GM23338 (cell line): ENCODE measurements at regions not wholly inside any gene's neighbourhood (a gene's known extent, or its start where the extent isn't known, plus 50 kb on each side); places are given as distances from the start of the nearest gene placed in this dataset.

Experiments used
- ATAC-seq: fragments of 200-7000 bp; cut with Tn5 transposase; 3 replicates; pipeline ENCODE4 v1.9.1; 2020
- DNase-seq: peaks from one replicate; pipeline ENCODE4 v3.0.0-alpha.2; 2015; ENCODE audit warnings: low spot score
- H2AFZ ChIP-seq: fragments of 200-600 bp; sonication (generic); 2 replicates; pipeline ENCODE4 v1.8.0; 2016; ENCODE audit warnings: antibody characterized with exemption, mild to moderate bottlenecking, moderate library complexity
- H3F3A ChIP-seq: fragments of 200-600 bp; sonication (generic); replicated peaks from 2 replicates; pipeline ENCODE4 v1.8.0; 2017; ENCODE audit warnings: antibody characterized with exemption, mixed run types, low read depth
- H3K27ac ChIP-seq: fragments of 200-600 bp; sonication (generic); 2 replicates; pipeline ENCODE4 v1.6.1; 2016; ENCODE audit warnings: low read depth
- H3K27me3 ChIP-seq: fragments of 200-600 bp; sonication (generic); 2 replicates; pipeline ENCODE4 v1.8.0; 2016; ENCODE audit warnings: mild to moderate bottlenecking, mixed run types, moderate library complexity; ENCODE audit not compliant: insufficient read depth
- H3K36me3 ChIP-seq: fragments of 200-600 bp; sonication (generic); 2 replicates; pipeline ENCODE4 v1.8.0; 2016; ENCODE audit warnings: mild to moderate bottlenecking; ENCODE audit not compliant: insufficient read depth
- H3K4me1 ChIP-seq: fragments of 200-600 bp; sonication (generic); 2 replicates; pipeline ENCODE4 v1.8.0; 2016; ENCODE audit warnings: mild to moderate bottlenecking, moderate library complexity; ENCODE audit not compliant: insufficient read depth
- H3K4me2 ChIP-seq: fragments of 200-600 bp; sonication (generic); 2 replicates; pipeline ENCODE4 v1.7.1; 2017; ENCODE audit warnings: mixed run types
- H3K4me3 ChIP-seq: fragments of 200-600 bp; sonication (generic); 2 replicates; pipeline ENCODE4 v1.6.1; 2016; ENCODE audit warnings: mixed run types
- H3K79me2 ChIP-seq: fragments of 200-600 bp; sonication (generic); replicated peaks from 2 replicates; pipeline ENCODE4 v1.8.0; 2017; ENCODE audit warnings: mild to moderate bottlenecking; ENCODE audit not compliant: insufficient read depth
- H3K9me2 ChIP-seq: fragments of 200-600 bp; sonication (generic); 2 replicates; pipeline ENCODE4 v1.8.0; 2017; ENCODE audit not compliant: insufficient read depth
- H4K20me1 ChIP-seq: fragments of 200-600 bp; sonication (generic); replicated peaks from 2 replicates; pipeline ENCODE4 v1.8.0; 2017; ENCODE audit warnings: mild to moderate bottlenecking; ENCODE audit not compliant: insufficient read depth
- H3K27ac Mint-ChIP-seq: 2 replicates; pipeline ENCODE4 v1.8.0; 2020; ENCODE audit warnings: inconsistent platforms, mild to moderate bottlenecking, moderate library complexity, mixed read lengths
- H3K27me3 Mint-ChIP-seq: 3 replicates; pipeline ENCODE4 v1.8.0; 2022; ENCODE audit warnings: low read depth, mild to moderate bottlenecking, moderate library complexity, mixed read lengths, inconsistent platforms; ENCODE audit not compliant: insufficient read depth, poor library complexity
- H3K36me3 Mint-ChIP-seq: 3 replicates; pipeline ENCODE4 v1.8.0; 2021; ENCODE audit warnings: low read depth, mild to moderate bottlenecking, inconsistent platforms, moderate library complexity, mixed read lengths
- H3K4me1 Mint-ChIP-seq: 3 replicates; pipeline ENCODE4 v1.8.0; 2020; ENCODE audit warnings: mild to moderate bottlenecking, inconsistent platforms, mixed read lengths
- H3K4me3 Mint-ChIP-seq: 3 replicates; pipeline ENCODE4 v1.8.0; 2021; ENCODE audit warnings: moderate library complexity, mild to moderate bottlenecking, inconsistent platforms, mixed read lengths
- H3K9me3 Mint-ChIP-seq: 3 replicates; pipeline ENCODE4 v1.8.0; 2020; ENCODE audit warnings: moderate library complexity, mild to moderate bottlenecking, inconsistent platforms, mixed read lengths
- CREB1 ChIP-seq: fragments of 250-450 bp; sonication (Bioruptor Pico); IDR thresholded peaks from 2 replicates; pipeline ENCODE4 v1.5.0; 2020; ENCODE audit warnings: low read depth, mild to moderate bottlenecking, moderate library complexity
- ETS1 ChIP-seq: IDR thresholded peaks from 2 replicates; pipeline ENCODE4 v1.6.1; 2016; ENCODE audit warnings: antibody characterized with exemption
- EZH2 ChIP-seq: fragments of 200-600 bp; sonication (generic); IDR thresholded peaks from one replicate; pipeline ENCODE4 v1.8.0; 2017; ENCODE audit warnings: antibody characterized with exemption, mild to moderate bottlenecking, low read depth; ENCODE audit not compliant: unreplicated experiment
- EZH2phosphoT487 ChIP-seq: fragments of 200-600 bp; sonication (generic); IDR thresholded peaks from one replicate; pipeline ENCODE4 v1.8.1; 2018; ENCODE audit warnings: antibody characterized with exemption; ENCODE audit not compliant: unreplicated experiment
- JUNB ChIP-seq: IDR thresholded peaks from one replicate; pipeline ENCODE4 v1.6.1; 2016; ENCODE audit warnings: antibody characterized with exemption; ENCODE audit not compliant: unreplicated experiment
- NANOG ChIP-seq: IDR thresholded peaks from 2 replicates; pipeline ENCODE4 v1.6.1; 2016; ENCODE audit warnings: antibody characterized with exemption, borderline replicate concordance
- STAT1 ChIP-seq: IDR thresholded peaks from one replicate; pipeline ENCODE4 v1.6.1; 2016; ENCODE audit warnings: antibody characterized with exemption; ENCODE audit not compliant: unreplicated experiment
- ZNF114 ChIP-seq: fragments of 250-450 bp; sonication (Bioruptor Pico); IDR thresholded peaks from 2 replicates; pipeline ENCODE4 v1.5.0; 2020; ENCODE audit warnings: mild to moderate bottlenecking, moderate library complexity
- ZNF331 ChIP-seq: fragments of 250-450 bp; sonication (Bioruptor Pico); IDR thresholded peaks from 2 replicates; pipeline ENCODE4 v1.5.0; 2020; ENCODE audit warnings: low read depth, mild to moderate bottlenecking, moderate library complexity
- ZNF462 ChIP-seq: fragments of 250-450 bp; sonication (Bioruptor Pico); IDR thresholded peaks from 2 replicates; pipeline ENCODE4 v1.5.0; 2020; ENCODE audit warnings: mild to moderate bottlenecking, moderate library complexity
- TF ChIP-seq, protein P1 (sequence below): IDR thresholded peaks from one replicate; pipeline ENCODE4 v1.6.1; 2018; ENCODE audit warnings: antibody characterized with exemption; ENCODE audit not compliant: unreplicated experiment
- TF ChIP-seq, protein P2 (sequence below), 2 experiments: fragments of 200-600 bp in 1 of 2; sonication (generic) in 1 of 2; conservative IDR thresholded peaks; 2 replicates each; pipeline versions ENCODE4 v1.5.1 to v1.6.1; 2016 to 2017; ENCODE audit warnings: antibody characterized with exemption in 2 of 2, low read depth in 2 of 2, mild to moderate bottlenecking in 2 of 2, moderate library complexity in 1 of 2

DNA sequence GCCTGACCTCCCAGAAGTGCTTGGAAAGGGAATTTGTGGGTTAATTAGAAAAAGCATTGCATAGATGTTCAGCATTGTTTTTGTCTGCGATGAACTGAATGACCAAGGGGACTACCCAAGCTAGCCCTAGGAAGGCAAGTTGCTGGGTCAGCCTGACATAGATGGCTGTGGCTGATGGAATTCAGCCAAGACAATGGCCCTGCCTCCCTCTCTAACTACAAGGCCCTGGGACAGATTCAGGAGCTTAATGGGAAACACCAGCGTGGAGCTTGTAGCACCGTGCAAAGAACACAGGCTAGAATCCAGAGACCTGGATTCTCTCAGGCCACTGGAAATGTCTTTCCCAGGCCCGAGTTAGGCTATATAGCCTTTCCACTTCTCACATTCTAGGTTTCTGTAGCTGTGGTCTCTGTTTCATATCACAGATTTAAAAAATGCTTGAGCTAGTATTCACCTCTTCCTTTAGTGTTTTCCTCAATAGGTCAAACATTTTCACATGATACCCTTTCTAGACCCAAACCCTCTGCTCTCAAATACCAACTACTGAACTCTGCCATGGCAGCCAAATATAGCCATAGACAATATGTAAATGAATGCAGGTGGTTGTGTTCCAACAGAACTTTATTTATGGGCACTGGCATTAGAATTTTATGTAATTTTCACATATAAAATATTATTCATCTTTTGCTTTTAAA is 294.3 kb upstream of the MEX3C start:
- H3K36me3 ChIP-seq: no peaks in the 10 kb centered on the region
- Mint-ChIP-seq H3K4me3 (no peak overlapping the region), H3K9me3 (no peaks in the 10 kb centered on the region), H3K4me1 (peaks cover 4% of the 10 kb centered on the region; the same call in 2 of the 3 replicates), H3K36me3 (no peaks in the 10 kb centered on the region; the same call in 2 of the 3 replicates), H3K27me3 (peaks cover 3% of the 10 kb centered on the region), H3K27ac (no peak overlapping the region)
- no peaks in the 10 kb centered on the region for H3K79me2 ChIP-seq
- H3K27me3 ChIP-seq: no peaks in the 10 kb centered on the region
- H4K20me1 ChIP-seq: no peaks in the 10 kb centered on the region
- H2AFZ ChIP-seq: 0 out of 2 replicates have a peak overlapping the region, but pooled peaks have one; percentile 7
- no peak overlapping the region for H3K4me3 ChIP-seq
- H3K27ac ChIP-seq: no peak overlapping the region
- H3K4me2 ChIP-seq: no peak overlapping the region
- ATAC-seq (no peak), DNase-seq (no peak)
- no peak for TF ChIP-seq ZNF114 (CRISPR knock-in tag)
- no peak for TF ChIP-seq ZNF331
- no peak for TF ChIP-seq EZH2phosphoT487
- TF ChIP-seq, protein P1, sequence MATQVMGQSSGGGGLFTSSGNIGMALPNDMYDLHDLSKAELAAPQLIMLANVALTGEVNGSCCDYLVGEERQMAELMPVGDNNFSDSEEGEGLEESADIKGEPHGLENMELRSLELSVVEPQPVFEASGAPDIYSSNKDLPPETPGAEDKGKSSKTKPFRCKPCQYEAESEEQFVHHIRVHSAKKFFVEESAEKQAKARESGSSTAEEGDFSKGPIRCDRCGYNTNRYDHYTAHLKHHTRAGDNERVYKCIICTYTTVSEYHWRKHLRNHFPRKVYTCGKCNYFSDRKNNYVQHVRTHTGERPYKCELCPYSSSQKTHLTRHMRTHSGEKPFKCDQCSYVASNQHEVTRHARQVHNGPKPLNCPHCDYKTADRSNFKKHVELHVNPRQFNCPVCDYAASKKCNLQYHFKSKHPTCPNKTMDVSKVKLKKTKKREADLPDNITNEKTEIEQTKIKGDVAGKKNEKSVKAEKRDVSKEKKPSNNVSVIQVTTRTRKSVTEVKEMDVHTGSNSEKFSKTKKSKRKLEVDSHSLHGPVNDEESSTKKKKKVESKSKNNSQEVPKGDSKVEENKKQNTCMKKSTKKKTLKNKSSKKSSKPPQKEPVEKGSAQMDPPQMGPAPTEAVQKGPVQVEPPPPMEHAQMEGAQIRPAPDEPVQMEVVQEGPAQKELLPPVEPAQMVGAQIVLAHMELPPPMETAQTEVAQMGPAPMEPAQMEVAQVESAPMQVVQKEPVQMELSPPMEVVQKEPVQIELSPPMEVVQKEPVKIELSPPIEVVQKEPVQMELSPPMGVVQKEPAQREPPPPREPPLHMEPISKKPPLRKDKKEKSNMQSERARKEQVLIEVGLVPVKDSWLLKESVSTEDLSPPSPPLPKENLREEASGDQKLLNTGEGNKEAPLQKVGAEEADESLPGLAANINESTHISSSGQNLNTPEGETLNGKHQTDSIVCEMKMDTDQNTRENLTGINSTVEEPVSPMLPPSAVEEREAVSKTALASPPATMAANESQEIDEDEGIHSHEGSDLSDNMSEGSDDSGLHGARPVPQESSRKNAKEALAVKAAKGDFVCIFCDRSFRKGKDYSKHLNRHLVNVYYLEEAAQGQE: no peak
- TF ChIP-seq ZNF462: no peak
- no peak for TF ChIP-seq NANOG
- no peak for TF ChIP-seq EZH2
- no peak for TF ChIP-seq STAT1
- TF ChIP-seq ETS1: no peak
- TF ChIP-seq CREB1 (CRISPR knock-in tag): no peak
- TF ChIP-seq, protein P2, sequence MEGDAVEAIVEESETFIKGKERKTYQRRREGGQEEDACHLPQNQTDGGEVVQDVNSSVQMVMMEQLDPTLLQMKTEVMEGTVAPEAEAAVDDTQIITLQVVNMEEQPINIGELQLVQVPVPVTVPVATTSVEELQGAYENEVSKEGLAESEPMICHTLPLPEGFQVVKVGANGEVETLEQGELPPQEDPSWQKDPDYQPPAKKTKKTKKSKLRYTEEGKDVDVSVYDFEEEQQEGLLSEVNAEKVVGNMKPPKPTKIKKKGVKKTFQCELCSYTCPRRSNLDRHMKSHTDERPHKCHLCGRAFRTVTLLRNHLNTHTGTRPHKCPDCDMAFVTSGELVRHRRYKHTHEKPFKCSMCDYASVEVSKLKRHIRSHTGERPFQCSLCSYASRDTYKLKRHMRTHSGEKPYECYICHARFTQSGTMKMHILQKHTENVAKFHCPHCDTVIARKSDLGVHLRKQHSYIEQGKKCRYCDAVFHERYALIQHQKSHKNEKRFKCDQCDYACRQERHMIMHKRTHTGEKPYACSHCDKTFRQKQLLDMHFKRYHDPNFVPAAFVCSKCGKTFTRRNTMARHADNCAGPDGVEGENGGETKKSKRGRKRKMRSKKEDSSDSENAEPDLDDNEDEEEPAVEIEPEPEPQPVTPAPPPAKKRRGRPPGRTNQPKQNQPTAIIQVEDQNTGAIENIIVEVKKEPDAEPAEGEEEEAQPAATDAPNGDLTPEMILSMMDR (conservative IDR thresholded peaks at IDR 0.05; ENCODE audit: low read depth in 2 of 2): no peak
- no peak for TF ChIP-seq JUNB
- H3F3A ChIP-seq: no peaks in the 10 kb centered on the region
- H3K9me2 ChIP-seq: 0 out of 2 replicates have a peak, but pooled peaks cover 3% of the 10 kb centered on the region
- no peaks in the 10 kb centered on the region for H3K4me1 ChIP-seq
